H9 (cell line): ENCODE measurements at regions not wholly inside any gene's neighbourhood (a gene's known extent, or its start where the extent isn't known, plus 50 kb on each side); places are given as distances from the start of the nearest gene placed in this dataset.

Experiments used
- DNase-seq: peaks from one replicate; pipeline ENCODE4 v3.0.0-alpha.2; 2017
- H2AFZ ChIP-seq: one replicate; pipeline ENCODE4 v1.6.1; 2013; ENCODE audit warnings: mild to moderate bottlenecking, low read length, control low read depth, moderate library complexity
- H2AK5ac ChIP-seq: 2 replicates; pipeline ENCODE4 v1.6.1; 2013; ENCODE audit warnings: low read length, control low read depth, mixed read lengths; ENCODE audit not compliant: insufficient read length
- H2BK120ac ChIP-seq: one replicate; pipeline ENCODE4 v1.6.1; 2013; ENCODE audit warnings: low read depth, mild to moderate bottlenecking, low read length, control low read depth, inconsistent platforms; ENCODE audit not compliant: poor library complexity, severe bottlenecking
- H2BK12ac ChIP-seq: 2 replicates; pipeline ENCODE4 v1.6.1; 2013; ENCODE audit warnings: low read length, control low read depth, mixed read lengths, low read depth; ENCODE audit not compliant: insufficient read length
- H2BK15ac ChIP-seq: 2 replicates; pipeline ENCODE4 v1.6.1; 2013; ENCODE audit warnings: low read depth, low read length, control low read depth
- H2BK20ac ChIP-seq: one replicate; pipeline ENCODE4 v1.6.1; 2013; ENCODE audit warnings: low read depth, mild to moderate bottlenecking, low read length, control low read depth, inconsistent platforms; ENCODE audit not compliant: poor library complexity, severe bottlenecking
- H2BK5ac ChIP-seq: 2 replicates; pipeline ENCODE4 v1.6.1; 2013; ENCODE audit warnings: low read length, control low read depth, mixed read lengths; ENCODE audit not compliant: insufficient read length
- H3K14ac ChIP-seq: 2 replicates; pipeline ENCODE4 v1.6.1; 2013; ENCODE audit warnings: low read length, control low read depth; ENCODE audit not compliant: insufficient read depth
- H3K18ac ChIP-seq: 2 replicates; pipeline ENCODE4 v1.6.1; 2013; ENCODE audit warnings: low read depth, mild to moderate bottlenecking, mixed read lengths, low read length, control low read depth; ENCODE audit not compliant: insufficient read length
- H3K23ac ChIP-seq: 2 replicates; pipeline ENCODE4 v1.6.1; 2013; ENCODE audit warnings: low read length, control low read depth, mixed read lengths, low read depth; ENCODE audit not compliant: insufficient read length
- H3K23me2 ChIP-seq: 2 replicates; pipeline ENCODE4 v1.6.1; 2013; ENCODE audit warnings: low read depth, mild to moderate bottlenecking, mixed read lengths, low read length, control low read depth; ENCODE audit not compliant: insufficient read length, poor library complexity, severe bottlenecking
- H3K27ac ChIP-seq: 2 replicates; pipeline ENCODE4 v1.5.1; 2013; ENCODE audit warnings: low read length, control low read depth, mixed read lengths, low read depth; ENCODE audit not compliant: insufficient read length
- H3K27me3 ChIP-seq: 2 replicates; pipeline ENCODE4 v1.6.1; 2013; ENCODE audit warnings: low read length, control low read depth, inconsistent platforms; ENCODE audit not compliant: insufficient read depth
- H3K4ac ChIP-seq: 2 replicates; pipeline ENCODE4 v1.6.1; 2013; ENCODE audit warnings: low read depth, mild to moderate bottlenecking, control low read depth, inconsistent platforms, low read length, moderate library complexity
- H3K4me1 ChIP-seq: 2 replicates; pipeline ENCODE4 v1.6.1; 2013; ENCODE audit warnings: low read length, control low read depth, inconsistent platforms; ENCODE audit not compliant: insufficient read depth
- H3K4me2 ChIP-seq: 2 replicates; pipeline ENCODE4 v1.6.1; 2013; ENCODE audit warnings: low read length, control low read depth, mixed read lengths; ENCODE audit not compliant: insufficient read length, insufficient read depth
- H3K56ac ChIP-seq: 2 replicates; pipeline ENCODE4 v1.6.1; 2013; ENCODE audit warnings: low read depth, mild to moderate bottlenecking, mixed read lengths, low read length, control low read depth; ENCODE audit not compliant: insufficient read length
- H3K79me1 ChIP-seq: 2 replicates; pipeline ENCODE4 v1.6.1; 2013; ENCODE audit warnings: low read depth, mild to moderate bottlenecking, moderate library complexity, low read length, control low read depth, inconsistent platforms; ENCODE audit not compliant: insufficient read depth, poor library complexity, severe bottlenecking
- H3K79me2 ChIP-seq: 2 replicates; pipeline ENCODE4 v1.6.1; 2013; ENCODE audit warnings: low read length, control low read depth, inconsistent platforms; ENCODE audit not compliant: insufficient read depth
- H3K9ac ChIP-seq: 2 replicates; pipeline ENCODE4 v1.6.1; 2013; ENCODE audit warnings: low read length, control low read depth, mixed read lengths; ENCODE audit not compliant: insufficient read length; ENCODE audit errors: extremely low read depth
- H3K9me3 ChIP-seq: one replicate; pipeline ENCODE4 v1.6.1; 2013; ENCODE audit warnings: low read depth, low read length, inconsistent platforms; ENCODE audit not compliant: control insufficient read depth
- H3T11ph ChIP-seq: one replicate; pipeline ENCODE4 v1.6.1; 2013; ENCODE audit warnings: mild to moderate bottlenecking, low read length, control low read depth, inconsistent platforms
- H4K20me1 ChIP-seq: one replicate; pipeline ENCODE4 v1.6.1; 2013; ENCODE audit not compliant: control insufficient read depth, insufficient read length, insufficient read depth
- H4K5ac ChIP-seq: 2 replicates; pipeline ENCODE4 v1.6.1; 2013; ENCODE audit warnings: low read depth, mild to moderate bottlenecking, mixed read lengths, low read length, control low read depth; ENCODE audit not compliant: insufficient read length
- H4K8ac ChIP-seq: replicated peaks from 2 replicates; pipeline ENCODE4 v1.6.1; 2013; ENCODE audit warnings: low read length, control low read depth, mixed read lengths, low read depth; ENCODE audit not compliant: insufficient read length
- H4K91ac ChIP-seq: 2 replicates; pipeline ENCODE4 v1.6.1; 2013; ENCODE audit warnings: low read depth, mild to moderate bottlenecking, moderate library complexity, mixed read lengths, low read length, control low read depth; ENCODE audit not compliant: insufficient read length
- H3K27ac Mint-ChIP-seq, 3 experiments: 2 replicates in 2 of 3; 3 replicates in 1 of 3; pipeline ENCODE4 v1.8.0; 2020 to 2021; ENCODE audit warnings: mixed read lengths in 3 of 3, mild to moderate bottlenecking in 1 of 3, moderate library complexity in 1 of 3
- H3K27me3 Mint-ChIP-seq: 2 replicates; pipeline ENCODE4 v1.8.0; 2021; ENCODE audit warnings: low read depth, mild to moderate bottlenecking, moderate library complexity, mixed read lengths
- H3K36me3 Mint-ChIP-seq, 3 experiments: 2 replicates in 2 of 3; 3 replicates in 1 of 3; pipeline ENCODE4 v1.8.0; 2020 to 2021; ENCODE audit warnings: low read depth in 3 of 3, mixed read lengths in 3 of 3; ENCODE audit not compliant: insufficient read depth in 1 of 3
- H3K4me1 Mint-ChIP-seq, 2 experiments: 2 replicates each; pipeline ENCODE4 v1.8.0; 2020; ENCODE audit warnings: mixed read lengths in 2 of 2
- H3K4me3 Mint-ChIP-seq, 2 experiments: 2 replicates in 1 of 2; 3 replicates in 1 of 2; pipeline ENCODE4 v1.8.0; 2020 to 2021; ENCODE audit warnings: mild to moderate bottlenecking in 2 of 2, mixed read lengths in 2 of 2, moderate library complexity in 1 of 2
- H3K9me3 Mint-ChIP-seq, 2 experiments: 2 replicates in 1 of 2; 3 replicates in 1 of 2; pipeline ENCODE4 v1.8.0; 2020; ENCODE audit warnings: mild to moderate bottlenecking in 2 of 2, mixed read lengths in 2 of 2, moderate library complexity in 1 of 2
- WGBS: extraction: QIAGEN DNeasy Blood & Tissue Kit; methylation state at CpG from one replicate; pipeline ENCODE4 v1.1.7; 2013; ENCODE audit warnings: missing lambda C conversion rate, low lambda C conversion rate, mixed read lengths; ENCODE audit not compliant: insufficient read length; ENCODE audit errors: extremely low coverage; 5-methylcytosine and 5-hydroxymethylcytosine counted together
- TF ChIP-seq, protein P1 (sequence below): fragments of 200-600 bp; sonication (generic); conservative IDR thresholded peaks from 3 replicates; pipeline ENCODE4 v1.8.0; 2021; ENCODE audit warnings: antibody characterized with exemption, mild to moderate bottlenecking

DNA sequence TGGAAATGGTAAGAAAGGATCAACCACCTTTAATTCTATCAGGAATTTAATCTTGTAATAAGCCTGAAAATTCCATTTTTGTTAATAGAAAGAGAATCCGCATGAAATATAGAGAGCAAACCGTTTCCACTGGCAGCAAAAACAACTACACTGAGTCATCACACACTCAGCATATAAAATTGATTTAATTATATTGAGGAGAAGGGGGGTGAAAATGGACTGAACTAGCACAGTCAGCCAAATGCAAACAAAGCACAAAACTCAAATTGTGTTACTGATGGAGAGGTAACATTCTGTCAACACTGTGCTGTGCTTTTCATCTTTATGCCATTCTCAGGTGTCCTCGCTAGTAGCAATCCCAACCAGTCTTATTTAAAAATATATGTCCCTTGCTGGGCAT, 1583.9 kb downstream of the MRPL39 start:
- no peak overlapping the region for H2AK5ac ChIP-seq
- TF ChIP-seq, protein P1, sequence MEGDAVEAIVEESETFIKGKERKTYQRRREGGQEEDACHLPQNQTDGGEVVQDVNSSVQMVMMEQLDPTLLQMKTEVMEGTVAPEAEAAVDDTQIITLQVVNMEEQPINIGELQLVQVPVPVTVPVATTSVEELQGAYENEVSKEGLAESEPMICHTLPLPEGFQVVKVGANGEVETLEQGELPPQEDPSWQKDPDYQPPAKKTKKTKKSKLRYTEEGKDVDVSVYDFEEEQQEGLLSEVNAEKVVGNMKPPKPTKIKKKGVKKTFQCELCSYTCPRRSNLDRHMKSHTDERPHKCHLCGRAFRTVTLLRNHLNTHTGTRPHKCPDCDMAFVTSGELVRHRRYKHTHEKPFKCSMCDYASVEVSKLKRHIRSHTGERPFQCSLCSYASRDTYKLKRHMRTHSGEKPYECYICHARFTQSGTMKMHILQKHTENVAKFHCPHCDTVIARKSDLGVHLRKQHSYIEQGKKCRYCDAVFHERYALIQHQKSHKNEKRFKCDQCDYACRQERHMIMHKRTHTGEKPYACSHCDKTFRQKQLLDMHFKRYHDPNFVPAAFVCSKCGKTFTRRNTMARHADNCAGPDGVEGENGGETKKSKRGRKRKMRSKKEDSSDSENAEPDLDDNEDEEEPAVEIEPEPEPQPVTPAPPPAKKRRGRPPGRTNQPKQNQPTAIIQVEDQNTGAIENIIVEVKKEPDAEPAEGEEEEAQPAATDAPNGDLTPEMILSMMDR, result no peak
- H3T11ph ChIP-seq, result no peak overlapping the region
- no peak overlapping the region for H2BK5ac ChIP-seq
- no peak overlapping the region for H3K27ac ChIP-seq
- H3K18ac ChIP-seq, result no peak overlapping the region
- no peak overlapping the region for H4K5ac ChIP-seq
- no peak overlapping the region for H3K4me2 ChIP-seq
- no peaks in the 10 kb centered on the region for H3K27me3 Mint-ChIP-seq
- no peaks in the 10 kb centered on the region for H3K9me3 ChIP-seq
- no peak overlapping the region for H4K91ac ChIP-seq
- H3K36me3 Mint-ChIP-seq, result peaks cover 8 to 32% (median 22%) of the 10 kb centered on the region in 3 experiments; a peak in 6 of 7 replicates
- no peaks in the 10 kb centered on the region for H3K79me2 ChIP-seq
- no peak overlapping the region for H2BK20ac ChIP-seq
- no peaks in the 10 kb centered on the region for H3K79me1 ChIP-seq
- H3K4me3 Mint-ChIP-seq, result no peak overlapping the region
- H3K56ac ChIP-seq, result no peak overlapping the region
- no peak overlapping the region for H3K14ac ChIP-seq
- no peaks in the 10 kb centered on the region for H3K23me2 ChIP-seq
- peaks cover 51 to 64% of the 10 kb centered on the region in 2 experiments for H3K9me3 Mint-ChIP-seq
- H3K27ac Mint-ChIP-seq, result no peak overlapping the region
- no peak overlapping the region for H3K4ac ChIP-seq
- no peaks in the 10 kb centered on the region for H3K27me3 ChIP-seq
- WGBS, result no CpG with 5 or more reads among the region's 3 CpGs
- H3K23ac ChIP-seq, result no peak overlapping the region
- H4K20me1 ChIP-seq, result no peaks in the 10 kb centered on the region
- no peak overlapping the region for H2AFZ ChIP-seq
- no peak for DNase-seq
- no peak overlapping the region for H3K9ac ChIP-seq
- H4K8ac ChIP-seq, result no peak overlapping the region
- H2BK120ac ChIP-seq, result no peak overlapping the region
- H2BK12ac ChIP-seq, result no peak overlapping the region
- no peaks in the 10 kb centered on the region for H3K4me1 ChIP-seq
- no peaks in the 10 kb centered on the region for H3K4me1 Mint-ChIP-seq
- H2BK15ac ChIP-seq, result no peak overlapping the region
